HG03175 (cell line): ENCODE measurements at regions not wholly inside any gene's neighbourhood (a gene's known extent, or its start where the extent isn't known, plus 50 kb on each side); places are given as distances from the start of the nearest gene placed in this dataset.
A peak's percentile ranks its signal among the peaks of the same experiment; 100 is the strongest.
"Not testable (repeated sequence)": the region's sequence is repeated elsewhere in the genome, so short reads cannot be mapped to it uniquely, and the experiment has no call there.

Experiments
- ATAC-seq: cut with Tn5 transposase; IDR thresholded peaks from one replicate; pipeline ENCODE4 v1.9.1; 2021; ENCODE audit warnings: mild to moderate bottlenecking, moderate library complexity; ENCODE audit not compliant: unreplicated experiment

GRCh38 chr7:65254061-65254460 is 119.6 kb upstream of the ZNF92 start:
- ATAC-seq: no peak

- ATAC-seq: peak; percentile 83
Measured at GRCh38 chr7:65251851-65252620, 121.6 kb upstream of the ZNF92 start.

DNA sequence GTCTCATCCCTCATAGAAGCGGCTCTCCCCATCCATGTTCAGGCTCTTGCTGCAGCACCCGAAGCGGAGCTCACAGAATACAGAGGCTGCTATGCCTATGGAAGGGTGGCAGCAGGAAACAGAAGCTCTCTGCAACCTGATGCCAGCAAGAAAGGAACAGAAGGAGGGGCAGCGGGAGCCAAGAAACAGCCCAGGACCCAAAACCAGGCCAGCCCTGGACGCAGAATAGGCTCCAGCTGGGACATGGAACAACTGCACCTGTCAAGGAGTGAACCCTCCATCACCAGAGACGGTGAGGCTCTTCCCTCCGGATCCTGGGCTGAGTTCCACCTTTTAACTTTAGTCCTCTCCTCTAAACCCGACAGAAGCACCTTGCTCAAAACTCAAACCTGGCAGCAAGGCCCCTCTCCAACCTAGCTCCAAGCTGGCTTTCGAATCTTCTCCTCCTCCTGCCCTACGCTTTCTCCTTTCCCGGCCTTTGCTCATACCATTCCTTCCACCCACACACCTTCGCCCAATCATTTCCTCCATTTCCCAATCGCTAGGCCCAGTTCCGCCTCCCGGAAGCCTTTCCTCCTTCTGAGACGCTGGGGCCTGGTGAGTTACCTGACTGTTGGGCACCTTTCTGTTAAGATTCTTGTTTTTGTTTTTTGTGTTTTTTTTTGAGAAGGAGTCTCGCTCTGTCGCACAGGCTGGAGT is 122.8 kb upstream of the ZNF92 start:
- ATAC-seq: no peak

GRCh38 chr7:65250216-65250615 is 123.4 kb upstream of the ZNF92 start:
- ATAC-seq: no peak

- ATAC-seq: no peak
Measured at GRCh38 chr7:65247491-65247890, 126.2 kb upstream of the ZNF92 start.

DNA sequence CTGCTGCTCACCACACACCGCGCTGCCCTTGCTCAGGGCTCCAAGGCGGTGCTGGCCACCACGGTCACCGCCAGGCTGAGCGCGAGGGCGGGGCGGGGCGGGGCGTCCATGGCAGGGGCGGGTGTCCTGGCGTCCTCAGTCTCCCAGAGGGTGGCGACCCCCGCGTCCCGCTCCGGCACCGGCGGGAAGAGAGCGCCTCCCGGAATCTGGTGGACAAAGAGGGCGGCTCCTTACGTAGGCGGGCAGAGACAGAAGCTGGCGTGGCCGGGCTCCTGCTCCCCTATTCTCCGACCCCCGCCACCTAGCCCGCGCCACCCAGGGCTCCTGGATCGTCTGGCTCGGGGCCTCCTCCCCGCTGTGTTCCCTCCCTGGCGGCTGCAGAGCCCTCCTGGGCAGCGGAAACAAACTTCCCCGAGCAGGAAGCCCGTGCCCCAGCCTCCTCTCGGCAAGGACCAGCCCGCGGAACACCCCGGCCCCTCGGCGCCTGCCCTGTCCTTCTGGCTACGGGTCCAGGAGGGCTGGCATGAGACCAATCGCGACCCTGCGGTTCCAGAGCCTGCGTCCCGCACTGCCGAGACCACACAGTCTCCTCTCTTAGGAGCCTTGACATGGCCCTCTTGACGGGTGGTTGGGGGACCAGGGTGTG is 133.8 kb upstream of the ZNF92 start:
- no peak for ATAC-seq

DNA sequence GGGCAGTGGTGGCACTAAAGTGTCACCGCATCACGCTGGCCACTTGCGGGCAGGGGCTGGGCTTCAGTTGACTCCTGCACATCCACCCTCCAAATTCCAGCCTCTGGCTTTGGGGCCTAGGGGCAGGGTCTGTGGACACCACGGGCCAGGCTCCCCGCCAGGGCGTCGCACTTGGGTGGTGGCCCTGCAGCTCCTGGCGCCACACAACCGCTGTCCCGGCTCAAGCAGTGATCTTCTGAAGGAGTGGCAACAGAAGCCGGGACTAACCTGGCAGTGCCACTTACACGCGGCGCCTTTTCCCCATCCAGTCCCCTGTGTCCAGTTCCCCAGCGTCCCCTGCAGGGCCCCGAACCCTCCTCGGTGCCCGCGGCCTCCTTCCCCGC is 134.3 kb upstream of the ZNF92 start:
- no peak for ATAC-seq

GRCh38 chr7:65238785-65239184 is 134.9 kb upstream of the ZNF92 start:
- no peak for ATAC-seq

DNA sequence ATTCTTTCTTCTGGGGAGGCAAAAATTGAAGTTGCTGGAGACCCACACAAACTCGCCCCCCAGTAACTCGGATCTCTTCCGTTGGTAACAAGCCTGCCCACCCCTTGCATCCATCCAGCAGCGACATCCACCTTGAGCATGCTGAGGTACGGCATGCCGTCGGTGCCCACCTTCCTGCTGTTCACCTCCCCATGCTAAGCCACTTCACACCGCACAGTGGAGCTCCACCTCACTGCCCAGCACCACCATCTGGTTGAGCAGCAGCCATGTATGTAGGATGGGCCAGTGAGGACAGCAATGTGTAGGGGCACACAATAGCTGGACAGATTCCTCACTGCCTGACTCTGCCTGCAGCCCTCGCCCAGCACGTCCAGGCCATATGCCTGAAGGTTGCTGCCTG is 138.1 kb upstream of the ZNF92 start:
- no peak for ATAC-seq

DNA sequence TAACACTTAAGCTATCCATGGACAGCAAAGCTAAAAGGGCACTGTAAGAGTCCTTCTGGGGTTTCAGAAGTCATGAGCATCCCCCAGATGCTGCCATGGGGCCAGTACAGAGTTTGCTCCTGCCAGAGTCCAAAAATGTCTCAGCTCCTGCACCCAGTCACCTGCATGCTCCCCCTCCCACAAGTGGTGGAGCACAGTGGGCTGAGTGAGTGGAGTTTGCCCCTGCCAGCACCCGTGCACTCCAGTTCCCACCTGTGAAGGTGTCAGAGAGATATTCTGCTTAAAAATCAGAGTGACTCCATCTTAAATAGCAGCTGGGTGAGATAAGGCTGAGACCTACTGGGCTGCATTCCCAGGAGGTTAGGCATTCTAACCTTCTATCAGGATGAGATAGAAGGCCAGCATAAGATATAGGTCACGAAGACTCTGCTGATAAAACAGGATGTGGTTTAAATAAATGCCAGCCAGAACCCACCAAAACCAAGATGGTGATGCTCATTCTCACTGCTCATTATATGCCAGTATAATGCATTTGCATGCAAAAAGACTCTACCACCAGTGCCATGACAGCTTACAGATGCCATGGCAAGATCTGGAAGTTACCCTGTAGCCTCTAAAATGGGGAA is 140.1 kb upstream of the ZNF92 start:
- ATAC-seq: no peak

GRCh38 chr7:65230231-65230630 is 143.4 kb upstream of the ZNF92 start:
- ATAC-seq: no peak

DNA sequence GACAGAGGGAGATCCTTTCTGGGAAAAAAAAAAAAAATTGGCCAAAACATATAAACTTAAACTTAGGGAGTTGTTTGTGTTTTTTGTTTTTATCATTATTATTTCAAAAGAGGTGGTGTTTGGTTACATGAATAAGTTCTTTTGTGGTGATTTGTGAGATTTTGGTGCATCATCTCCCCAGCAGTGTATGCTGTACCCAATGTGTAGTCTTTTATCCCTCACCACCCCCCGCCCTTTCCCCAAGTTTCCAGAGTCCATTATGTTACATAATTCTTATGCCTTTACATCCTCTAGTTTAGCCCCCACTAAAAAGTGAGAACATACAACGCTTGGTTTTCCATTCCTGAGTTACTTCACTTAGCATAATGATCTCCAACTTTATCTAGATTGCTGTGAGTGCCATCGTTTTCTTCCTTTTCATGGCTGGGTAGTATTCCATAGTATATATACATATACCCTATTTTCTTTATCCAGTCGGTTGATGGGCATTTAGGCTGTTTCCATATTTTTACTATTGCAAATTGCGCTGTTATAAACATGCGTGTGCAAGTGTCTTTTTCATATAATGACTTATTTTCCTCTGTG is 148.1 kb upstream of the ZNF92 start:
- no peak for ATAC-seq

DNA sequence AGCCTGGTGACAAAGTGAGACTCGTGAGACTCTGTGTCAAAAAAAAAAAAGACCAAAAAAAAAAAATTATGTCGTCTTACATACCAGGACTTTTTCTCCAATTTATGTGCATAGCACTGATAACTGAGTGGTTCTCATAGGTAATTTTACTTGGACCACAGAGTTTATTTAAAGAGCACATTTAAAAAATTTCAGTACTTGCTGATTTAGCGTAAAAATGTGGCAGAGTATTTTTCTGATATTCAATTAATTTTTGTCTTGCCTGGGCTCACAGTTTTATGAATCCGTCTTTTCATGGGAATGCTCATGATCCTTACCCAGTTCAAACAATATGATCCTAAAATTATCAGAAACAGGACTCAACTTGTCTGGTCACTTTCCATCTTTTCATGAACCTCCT is 151.0 kb upstream of the ZNF92 start:
- ATAC-seq: no peak

DNA sequence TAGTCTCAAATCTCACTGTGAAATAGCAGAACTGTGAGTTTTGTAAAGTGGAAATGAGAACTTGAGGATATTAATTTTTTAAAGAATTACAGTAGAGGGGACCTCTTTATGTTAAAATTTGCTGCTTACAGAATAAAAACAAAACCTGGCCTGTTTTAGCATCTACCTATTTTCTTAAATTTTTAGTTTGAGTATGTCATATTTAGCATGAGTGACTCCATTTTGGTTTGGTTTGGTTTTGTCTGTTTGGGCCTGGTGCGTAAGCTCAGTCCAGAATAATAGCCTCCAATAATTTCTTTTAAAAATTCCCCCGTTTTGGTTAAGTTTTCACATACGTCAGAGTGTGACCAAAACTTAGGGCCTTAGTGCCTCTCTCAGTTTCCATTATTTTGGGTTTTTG is 152.0 kb upstream of the ZNF92 start:
- no peak for ATAC-seq

GRCh38 chr7:65219623-65220022 is 154.0 kb upstream of the ZNF92 start:
- no peak for ATAC-seq

- ATAC-seq: peak; percentile 87
Measured at GRCh38 chr7:65216469-65216868, 157.2 kb upstream of the ZNF92 start.

GRCh38 chr7:65213260-65213659 is 160.4 kb upstream of the ZNF92 start:
- ATAC-seq: not testable (repeated sequence)

DNA sequence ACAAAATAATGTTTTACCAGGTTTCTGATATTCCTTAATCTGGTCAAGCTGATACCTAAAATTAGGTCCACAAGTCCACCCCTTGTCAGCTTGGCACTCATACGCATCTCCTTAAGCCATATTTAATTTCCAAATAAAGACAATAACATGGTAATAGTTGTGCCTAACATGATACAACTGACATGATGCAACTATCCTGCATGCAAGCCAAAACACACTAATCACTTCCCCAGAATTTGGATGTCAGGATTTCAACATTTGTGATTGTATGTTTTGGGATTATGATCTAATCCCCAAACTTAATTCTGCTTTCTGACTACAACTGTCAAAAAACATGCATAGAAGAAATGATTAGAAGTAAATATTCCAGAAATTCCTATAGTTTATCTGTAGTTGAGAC is 174.4 kb upstream of the ZNF92 start:
- ATAC-seq: not testable (repeated sequence)

- not testable (repeated sequence) for ATAC-seq
Measured at GRCh38 chr7:65193334-65194058, 180.2 kb upstream of the ZNF92 start.

- ATAC-seq: not testable (repeated sequence)
Measured at GRCh38 chr7:65177041-65177440, 170.6 kb upstream of the ERV3-1 start.

DNA sequence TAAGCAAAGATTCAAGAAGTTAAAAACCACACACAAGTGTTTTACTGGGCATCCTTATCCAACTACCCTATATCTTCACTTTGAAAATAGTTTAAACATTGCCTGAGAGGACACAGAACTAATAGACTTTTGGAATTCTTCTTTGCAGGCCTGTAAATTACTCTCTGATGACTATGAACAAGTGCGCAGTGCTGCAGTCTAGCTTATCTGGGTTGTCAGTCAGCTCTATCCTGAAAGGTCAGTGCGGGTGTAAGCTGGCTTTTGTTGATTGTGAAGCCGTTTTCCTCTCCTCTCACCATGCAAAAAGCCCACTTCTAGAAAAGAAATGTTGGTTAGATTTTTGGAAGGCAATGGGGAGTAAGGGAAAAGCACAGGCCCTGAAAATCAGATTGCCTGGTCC is 143.6 kb upstream of the ERV3-1 start:
- ATAC-seq: not testable (repeated sequence)
